ENCODE measurements at regions not wholly inside any gene's neighbourhood (a gene's known extent, or its start where the extent isn't known, plus 50 kb on each side); places are given as distances from the start of the nearest gene placed in this dataset.

GRCh38 chr12:94756789-94757188 lies 106.4 kb upstream of the TMCC3 start:
- TF ChIP-seq POLR2A (IDR thresholded peaks at IDR 0.05): no peak
- no peak for TF ChIP-seq CTCF (IDR thresholded peaks at IDR 0.05)
- no peak for TF ChIP-seq EP300 (IDR thresholded peaks at IDR 0.05)

All from suprapubic skin (tissue), 3 donors.